ENCODE measurements at regions not wholly inside any gene's neighbourhood (a gene's known extent, or its start where the extent isn't known, plus 50 kb on each side); places are given as distances from the start of the nearest gene placed in this dataset.

DNA sequence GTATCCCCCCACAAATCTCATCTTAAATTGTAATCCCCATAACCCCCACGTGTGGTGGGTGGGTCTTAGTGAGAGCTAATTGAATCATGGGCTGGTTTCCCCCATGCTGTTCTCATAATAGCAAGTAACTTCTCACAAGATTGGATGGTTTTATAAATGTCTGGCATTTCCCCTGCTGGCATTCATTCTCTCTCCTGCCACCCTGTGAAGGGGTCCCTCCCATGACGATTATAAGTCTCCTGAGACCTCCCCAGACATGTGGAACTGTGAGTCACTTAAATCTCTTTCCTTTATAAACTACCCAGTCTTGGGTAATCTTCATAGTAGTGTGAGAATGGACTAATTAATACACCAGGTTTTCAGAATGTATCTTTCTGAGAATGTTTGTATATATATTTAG is 1159.4 kb downstream of the FAM181B start:
- Histone ChIP-seq H2BK15ac (ENCODE audit: low read length) (no peak overlapping the region), H4K8ac (ENCODE audit: extremely low read depth, insufficient read depth, low read length) (no peak overlapping the region), H3K79me2 (ENCODE audit: control insufficient read depth in 1 of 2, insufficient read depth in 2 of 2, low read length in 2 of 2) (no peaks in the 10 kb centered on the region), H3K56ac (replicated peaks; ENCODE audit: insufficient read length, low read depth, low read length) (no peak overlapping the region), H3K14ac (ENCODE audit: insufficient read length) (no peak overlapping the region), H3K4me3 (ENCODE audit: extremely low read depth in 1 of 4, insufficient read depth in 2 of 4, low read depth in 3 of 4, low read length in 4 of 4) (no peak overlapping the region), H4K5ac (ENCODE audit: insufficient read length, low read depth, low read length) (no peak overlapping the region), H3K9ac (replicated peaks in 1 of 4; ENCODE audit: extremely low read depth in 1 of 4, low read depth in 3 of 4, low read length in 3 of 4) (no peak overlapping the region), H3K79me1 (ENCODE audit: low read depth, low read length) (no peaks in the 10 kb centered on the region), H3K18ac (ENCODE audit: extremely low read depth, low read length) (no peak overlapping the region), H2BK120ac (replicated peaks; ENCODE audit: low read depth, low read length) (no peak overlapping the region), H2BK12ac (ENCODE audit: low read depth, low read length) (no peak overlapping the region), H3K23ac (ENCODE audit: insufficient read length) (no peak overlapping the region), H3K27ac (ENCODE audit: low read depth, low read length) (no peak overlapping the region), H4K91ac (replicated peaks; ENCODE audit: insufficient read length, low read length) (no peak overlapping the region), H3K4me1 (replicated peaks in 1 of 4; ENCODE audit: control insufficient read depth in 3 of 4, insufficient read depth in 4 of 4, low read length in 3 of 4) (no peaks in the 10 kb centered on the region), H3K36me3 (ENCODE audit: control insufficient read depth in 2 of 4, insufficient read depth in 4 of 4, low read length in 3 of 4) (no peaks in the 10 kb centered on the region), H2AFZ (ENCODE audit: low read length) (no peak overlapping the region), H3K9me3 (ENCODE audit: insufficient read depth in 2 of 2, low read depth in 1 of 2, low read length in 1 of 2) (no peaks in the 10 kb centered on the region), H2BK5ac (ENCODE audit: low read depth, low read length) (no peak overlapping the region), H3K4ac (replicated peaks; ENCODE audit: insufficient read length, low read depth, low read length) (no peak overlapping the region), H2AK5ac (ENCODE audit: low read depth, low read length) (no peak overlapping the region), H3K27me3 (replicated peaks in 1 of 4; ENCODE audit: control insufficient read depth in 3 of 4, extremely low read depth in 1 of 4, insufficient read depth in 3 of 4, low read length in 3 of 4) (no peaks in the 10 kb centered on the region), H3K23me2 (ENCODE audit: low read depth, low read length) (no peaks in the 10 kb centered on the region), H3K4me2 (ENCODE audit: insufficient read depth in 1 of 2, low read depth in 2 of 2, low read length in 2 of 2) (no peak overlapping the region), H4K20me1 (replicated peaks in 1 of 2; ENCODE audit: control insufficient read depth in 1 of 2, insufficient read depth in 2 of 2, low read length in 2 of 2) (no peaks in the 10 kb centered on the region), H2BK20ac (ENCODE audit: low read length) (no peak overlapping the region)
- no peak for DNase-seq (ENCODE audit: low read depth in 1 of 2, low spot score in 2 of 2)
- no peak for FAIRE-seq
- no peak for TF ChIP-seq KDM5A (IDR thresholded peaks at IDR 0.05; ENCODE audit: low read length)
- TF ChIP-seq PHF8 (conservative IDR thresholded peaks at IDR 0.05; ENCODE audit: low read depth, low read length) = no peak
- TF ChIP-seq EGR1 (IDR thresholded peaks at IDR 0.05; ENCODE audit: borderline replicate concordance, low read depth, low read length) = no peak
- no peak for TF ChIP-seq POLR2A (IDR thresholded peaks at IDR 0.05; ENCODE audit: control extremely low read depth in 1 of 2, low read depth in 2 of 2, low read length in 2 of 2)
- CTCF ChIA-PET (ENCODE audit: partially characterized antibody) = no interaction called here
- POLR2A ChIA-PET (ENCODE audit: partially characterized antibody) = no interaction called here
- WGBS, 2 experiments (ENCODE audit: extremely low coverage in 1 of 2, insufficient coverage in 1 of 2, insufficient read length in 1 of 2, insufficient replicate concordance in 2 of 2, low coverage in 1 of 2, low lambda C conversion rate in 2 of 2, missing lambda C conversion rate in 1 of 2) = 83% methylated on average over 2 of the region's 2 CpGs; no CpG with 5 or more reads in 1 of the 2 experiments

Measured in H1 (cell line).